Activated CD4-positive, alpha-beta memory T cell treated with anti-CD3 and anti-CD28 coated beads, Interleukin-2, amount 10 ng/mL, durations not matched to agents 7 days and 5 days (primary cell): ENCODE measurements at regions not wholly inside any gene's neighbourhood (a gene's known extent, or its start where the extent isn't known, plus 50 kb on each side); places are given as distances from the start of the nearest gene placed in this dataset.
"Not testable (repeated sequence)": the region's sequence is repeated elsewhere in the genome, so short reads cannot be mapped to it uniquely, and the experiment has no call there.

Experiments used
- CTCF ChIA-PET: fragments of 350-600 bp; sonication (Branson Sonifier 250); formaldehyde crosslinking; loops from one replicate; lab custom pipeline; 2021; ENCODE audit warnings: antibody characterized with exemption, inconsistent platforms; lab: Charles Lee
- POLR2A ChIA-PET: fragments of 350-600 bp; sonication (Branson Sonifier 250); formaldehyde crosslinking; loops from one replicate; lab custom pipeline; 2021; ENCODE audit warnings: antibody characterized with exemption; lab: Charles Lee
- DNase-seq: peaks from one replicate; pipeline ENCODE4 v3.0.0-alpha.2; 2020
- H3K27ac Mint-ChIP-seq: one replicate; pipeline ENCODE4 v1.8.0; 2021; ENCODE audit warnings: mild to moderate bottlenecking, mixed read lengths
- H3K27me3 Mint-ChIP-seq: one replicate; pipeline ENCODE4 v1.8.0; 2021; ENCODE audit warnings: mixed read lengths
- H3K36me3 Mint-ChIP-seq: one replicate; pipeline ENCODE4 v1.8.0; 2021; ENCODE audit warnings: low read depth, mixed read lengths
- H3K4me1 Mint-ChIP-seq: one replicate; pipeline ENCODE4 v1.8.0; 2021; ENCODE audit warnings: mixed read lengths
- H3K4me3 Mint-ChIP-seq: one replicate; pipeline ENCODE4 v1.8.0; 2021; ENCODE audit warnings: mild to moderate bottlenecking, mixed read lengths
- H3K9me3 Mint-ChIP-seq: one replicate; pipeline ENCODE4 v1.8.0; 2021; ENCODE audit warnings: mixed read lengths

DNA sequence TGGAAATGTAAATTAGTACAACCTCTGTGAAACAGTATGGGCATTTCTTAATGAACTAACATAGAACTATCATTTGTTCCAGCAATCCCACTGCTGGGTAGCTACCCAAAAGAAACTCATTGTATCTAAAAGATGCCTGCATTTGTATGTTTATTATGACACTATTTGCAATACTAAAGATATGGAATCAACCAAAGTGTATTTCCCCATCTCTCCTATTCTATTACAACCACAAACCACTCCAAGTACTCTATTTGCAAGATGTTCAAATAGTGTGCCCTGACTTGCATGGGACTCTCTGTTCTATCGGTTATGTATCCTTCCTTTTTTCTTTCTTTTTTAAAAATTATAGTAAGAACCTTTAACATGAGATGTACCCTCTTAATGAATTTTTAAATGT lies 845.2 kb downstream of the CDH11 start:
- no peak for DNase-seq
- Mint-ChIP-seq H3K4me3 (no peak overlapping the region), H3K27ac (no peak overlapping the region), H3K27me3 (no peaks in the 10 kb centered on the region), H3K4me1 (no peaks in the 10 kb centered on the region), H3K9me3 (peaks cover 13% of the 10 kb centered on the region), H3K36me3 (no peaks in the 10 kb centered on the region)
- POLR2A ChIA-PET = no interaction called here
- CTCF ChIA-PET = no interaction called here

DNA sequence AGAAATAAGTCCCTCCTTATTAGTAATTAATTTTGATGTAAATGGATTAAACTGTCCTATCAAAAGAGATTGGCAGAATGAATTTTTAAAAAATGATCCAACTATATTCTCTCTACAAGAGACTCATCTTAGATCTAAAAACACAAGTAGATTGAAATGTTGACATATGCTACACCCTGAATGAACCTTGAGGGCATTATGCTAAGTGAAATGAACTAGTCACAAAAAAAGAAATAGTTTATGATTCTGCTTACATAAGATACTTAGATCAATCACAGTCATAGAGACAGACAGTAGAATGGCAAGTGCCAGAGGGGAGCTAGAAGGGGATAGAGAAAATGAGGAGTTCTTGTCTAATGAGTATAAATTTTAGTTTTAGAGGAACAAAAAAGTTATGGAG lies 849.8 kb downstream of the CDH11 start:
- Mint-ChIP-seq H3K4me3 (no peak overlapping the region), H3K36me3 (no peaks in the 10 kb centered on the region), H3K27ac (no peak overlapping the region), H3K9me3 (peaks cover 9% of the 10 kb centered on the region), H3K4me1 (no peaks in the 10 kb centered on the region), H3K27me3 (no peaks in the 10 kb centered on the region)
- DNase-seq = no peak
- ChIA-PET CTCF (no interaction called here), POLR2A (no interaction called here)

DNA sequence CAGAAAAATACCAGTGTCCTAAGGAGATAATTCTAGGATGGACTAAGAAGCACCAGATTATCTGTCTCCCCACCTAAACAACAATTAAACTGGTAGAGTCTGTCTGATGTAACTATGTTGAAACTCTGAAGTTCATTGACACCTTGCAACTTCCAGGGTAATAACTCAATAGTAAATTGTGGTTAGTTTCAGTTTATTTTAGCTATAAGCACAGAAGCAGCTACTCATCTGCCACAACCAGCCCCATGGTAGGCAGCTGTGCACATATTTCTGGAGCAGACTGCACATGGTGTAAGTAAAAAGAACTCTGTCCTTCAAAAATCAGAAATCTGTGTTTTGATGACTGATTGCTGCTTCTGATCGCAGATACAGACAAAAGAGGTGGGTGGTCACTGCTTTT lies 852.1 kb downstream of the CDH11 start:
- Mint-ChIP-seq H3K4me3 (no peak overlapping the region), H3K36me3 (no peaks in the 10 kb centered on the region), H3K9me3 (peaks cover 6% of the 10 kb centered on the region), H3K27ac (no peak overlapping the region), H3K4me1 (no peaks in the 10 kb centered on the region), H3K27me3 (no peaks in the 10 kb centered on the region)
- POLR2A ChIA-PET = no interaction called here
- CTCF ChIA-PET = no interaction called here
- DNase-seq = no peak

DNA sequence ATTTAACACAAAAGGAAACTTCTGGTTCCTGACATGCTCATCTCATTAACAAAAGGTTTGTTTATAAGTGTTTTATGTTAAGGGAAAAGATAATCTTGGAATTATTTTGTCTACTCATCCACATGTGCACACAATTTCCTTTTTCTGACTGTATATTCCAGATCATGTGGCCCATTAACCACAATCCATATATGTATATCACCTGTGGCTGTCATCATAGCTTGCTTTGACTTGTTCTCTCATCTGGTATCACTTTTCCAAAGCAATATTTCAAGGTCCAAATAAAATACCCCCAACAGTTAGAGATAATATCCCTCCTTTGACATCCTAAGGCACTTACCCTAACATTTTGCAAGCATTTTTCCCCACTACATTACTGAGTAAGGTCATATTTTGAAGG lies 856.1 kb downstream of the CDH11 start:
- Mint-ChIP-seq H3K9me3 (peaks cover 13% of the 10 kb centered on the region), H3K36me3 (no peaks in the 10 kb centered on the region), H3K4me1 (no peaks in the 10 kb centered on the region), H3K27ac (no peak overlapping the region), H3K27me3 (no peaks in the 10 kb centered on the region), H3K4me3 (no peak overlapping the region)
- no peak for DNase-seq
- CTCF ChIA-PET = no interaction called here
- POLR2A ChIA-PET = no interaction called here

DNA sequence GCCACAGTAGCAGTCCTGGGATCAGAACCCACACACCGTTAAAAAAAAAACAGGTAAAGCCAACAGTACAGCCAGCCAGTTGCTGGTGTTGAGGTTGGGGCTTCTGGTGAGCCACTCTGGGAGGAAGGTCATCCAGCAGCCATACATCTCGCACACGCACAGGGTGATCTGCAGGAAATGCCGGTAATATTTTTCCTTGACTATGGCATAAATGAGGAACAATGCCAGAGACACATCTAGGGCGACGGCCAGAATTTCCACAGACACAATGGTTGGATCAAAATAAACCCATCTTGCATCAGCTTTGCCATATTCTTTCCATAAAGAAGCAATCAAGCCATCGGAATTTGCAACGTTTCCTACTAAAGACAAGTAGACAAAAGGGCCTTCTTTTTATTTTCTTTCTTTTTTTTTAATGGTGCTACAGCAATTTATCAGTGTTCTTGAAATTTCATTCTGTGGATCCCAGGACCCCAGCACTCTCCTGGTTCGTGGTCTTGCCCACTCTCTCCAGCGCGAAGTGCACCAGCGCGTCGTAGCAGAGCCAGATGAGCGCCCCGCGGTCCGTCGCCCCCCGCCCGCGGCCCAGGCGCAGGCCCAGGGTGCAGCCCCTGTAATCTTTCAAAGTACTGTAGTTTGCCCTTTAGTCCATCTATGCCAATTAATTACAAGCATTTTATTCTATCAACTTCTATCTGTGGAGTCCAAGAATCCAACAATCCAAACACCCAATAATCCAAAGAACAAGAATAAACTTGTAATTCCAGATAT lies 861.0 kb downstream of the CDH11 start:
- H3K9me3 Mint-ChIP-seq = peaks cover 20% of the 10 kb centered on the region
- H3K27ac Mint-ChIP-seq, H3K27me3 Mint-ChIP-seq, CTCF ChIA-PET, POLR2A ChIA-PET, DNase-seq, H3K36me3 Mint-ChIP-seq, H3K4me1 Mint-ChIP-seq, H3K4me3 Mint-ChIP-seq: not testable (repeated sequence)

- no peak overlapping the region for H3K27ac Mint-ChIP-seq
- no peak overlapping the region for H3K4me3 Mint-ChIP-seq
- peaks cover 15% of the 10 kb centered on the region for H3K9me3 Mint-ChIP-seq
- H3K4me1 Mint-ChIP-seq = no peaks in the 10 kb centered on the region
- CTCF ChIA-PET = no interaction called here
- H3K27me3 Mint-ChIP-seq = no peaks in the 10 kb centered on the region
- DNase-seq = no peak
- H3K36me3 Mint-ChIP-seq = no peaks in the 10 kb centered on the region
- POLR2A ChIA-PET = no interaction called here
These were observed 867.2 kb downstream of the CDH11 start for GRCh38 chr16:64254443-64255367.

DNA sequence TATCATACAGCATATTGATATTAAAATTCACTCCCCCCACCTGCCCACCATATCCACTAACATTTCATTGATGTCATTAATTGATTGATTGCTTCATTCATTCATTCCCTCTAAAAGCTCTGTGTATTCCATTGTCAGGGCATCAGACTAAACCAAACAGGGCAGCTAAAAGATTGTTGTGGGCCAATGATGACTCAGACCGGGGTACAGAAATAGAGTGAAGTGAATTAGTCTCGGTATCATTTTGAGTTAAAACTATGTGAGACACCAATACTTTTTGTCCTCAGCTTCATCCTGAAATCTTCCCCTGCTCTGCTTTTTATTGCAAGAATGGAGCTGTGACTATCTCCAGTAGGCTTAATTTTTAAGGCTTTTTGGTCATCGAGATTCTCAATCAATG lies 868.3 kb downstream of the CDH11 start:
- ChIA-PET POLR2A (no interaction called here), CTCF (no interaction called here)
- H3K36me3 Mint-ChIP-seq = no peaks in the 10 kb centered on the region
- H3K4me3 Mint-ChIP-seq = no peak overlapping the region
- no peak overlapping the region for H3K27ac Mint-ChIP-seq
- peaks cover 13% of the 10 kb centered on the region for H3K9me3 Mint-ChIP-seq
- no peaks in the 10 kb centered on the region for H3K27me3 Mint-ChIP-seq
- DNase-seq = no peak
- H3K4me1 Mint-ChIP-seq = no peaks in the 10 kb centered on the region

DNA sequence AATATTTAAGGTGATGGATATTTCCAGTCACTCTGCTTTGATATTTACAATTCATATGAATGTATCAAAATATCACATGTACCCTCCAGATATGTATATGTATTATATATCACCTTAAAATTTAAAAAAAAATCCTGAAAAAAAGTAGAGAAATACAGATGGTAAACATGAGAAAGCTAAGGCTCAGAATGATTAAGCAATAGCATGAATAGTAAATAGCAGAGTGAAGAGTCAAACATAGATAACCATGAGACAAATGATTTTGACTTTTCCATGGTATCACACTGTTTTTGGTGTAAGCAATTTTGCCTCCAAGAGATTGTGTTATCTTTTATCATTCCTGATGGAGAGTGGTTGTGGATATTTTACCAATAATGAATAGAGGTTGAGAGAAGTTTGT lies 868.8 kb downstream of the CDH11 start:
- H3K9me3 Mint-ChIP-seq = peaks cover 13% of the 10 kb centered on the region
- CTCF ChIA-PET = no interaction called here
- POLR2A ChIA-PET = no interaction called here
- H3K36me3 Mint-ChIP-seq = no peaks in the 10 kb centered on the region
- H3K27ac Mint-ChIP-seq = no peak overlapping the region
- H3K4me1 Mint-ChIP-seq = no peaks in the 10 kb centered on the region
- DNase-seq = no peak
- no peak overlapping the region for H3K4me3 Mint-ChIP-seq
- no peaks in the 10 kb centered on the region for H3K27me3 Mint-ChIP-seq

DNA sequence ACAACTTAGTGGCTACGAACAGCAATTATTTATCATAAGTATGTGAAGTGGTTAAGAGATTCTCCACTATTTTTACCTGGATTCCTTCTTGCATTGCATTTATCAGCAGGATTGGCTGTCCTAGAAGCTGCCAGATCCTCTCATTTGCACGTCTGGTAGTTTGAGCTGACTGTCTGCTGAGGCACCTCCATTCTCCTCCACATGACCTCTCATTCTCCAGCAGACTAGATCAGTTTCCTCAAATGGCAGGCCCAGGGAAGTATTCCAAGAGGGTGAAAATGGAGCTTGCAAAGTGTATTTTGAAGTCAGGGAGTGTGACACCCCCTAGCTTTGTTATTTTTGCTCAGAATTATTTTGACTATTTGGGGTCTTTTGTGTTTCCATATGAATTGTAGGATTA lies 870.1 kb downstream of the CDH11 start:
- ChIA-PET CTCF (no interaction called here), POLR2A (no interaction called here)
- no peak overlapping the region for H3K4me3 Mint-ChIP-seq
- DNase-seq = no peak
- H3K27me3 Mint-ChIP-seq = no peaks in the 10 kb centered on the region
- H3K27ac Mint-ChIP-seq = no peak overlapping the region
- peaks cover 6% of the 10 kb centered on the region for H3K9me3 Mint-ChIP-seq
- no peaks in the 10 kb centered on the region for H3K4me1 Mint-ChIP-seq
- no peaks in the 10 kb centered on the region for H3K36me3 Mint-ChIP-seq

- no peaks in the 10 kb centered on the region for H3K4me1 Mint-ChIP-seq
- DNase-seq = no peak
- CTCF ChIA-PET = no interaction called here
- no peaks in the 10 kb centered on the region for H3K27me3 Mint-ChIP-seq
- peaks cover 5% of the 10 kb centered on the region for H3K9me3 Mint-ChIP-seq
- POLR2A ChIA-PET = no interaction called here
- H3K36me3 Mint-ChIP-seq = no peaks in the 10 kb centered on the region
- H3K4me3 Mint-ChIP-seq = no peak overlapping the region
- H3K27ac Mint-ChIP-seq = no peak overlapping the region
These were observed 871.0 kb downstream of the CDH11 start for GRCh38 chr16:64250866-64251265.

DNA sequence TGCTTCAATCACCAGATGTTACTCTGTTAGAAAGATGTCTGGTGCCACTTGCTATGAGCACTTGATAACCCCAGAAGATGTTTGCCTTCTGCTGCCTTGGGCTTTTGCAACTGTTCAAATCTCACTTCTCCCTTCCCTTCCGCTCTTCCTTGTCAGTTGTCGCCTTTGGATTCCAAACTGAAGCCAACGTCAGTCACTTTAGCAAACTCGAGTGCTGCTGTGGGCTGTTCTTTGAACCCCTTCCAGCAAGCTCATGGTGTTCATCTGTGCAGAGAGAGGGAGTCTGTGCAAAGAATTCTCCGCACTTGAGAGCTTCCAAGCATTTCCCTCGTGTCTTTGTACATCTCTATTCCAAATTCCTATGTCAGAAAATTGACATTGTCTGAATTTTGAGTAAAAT lies 879.4 kb downstream of the CDH11 start:
- Mint-ChIP-seq H3K4me1 (no peaks in the 10 kb centered on the region), H3K27ac (no peak overlapping the region), H3K36me3 (no peaks in the 10 kb centered on the region), H3K9me3 (peaks cover 30% of the 10 kb centered on the region), H3K4me3 (no peak overlapping the region), H3K27me3 (no peaks in the 10 kb centered on the region)
- CTCF ChIA-PET = no interaction called here
- no peak for DNase-seq
- POLR2A ChIA-PET = no interaction called here

DNA sequence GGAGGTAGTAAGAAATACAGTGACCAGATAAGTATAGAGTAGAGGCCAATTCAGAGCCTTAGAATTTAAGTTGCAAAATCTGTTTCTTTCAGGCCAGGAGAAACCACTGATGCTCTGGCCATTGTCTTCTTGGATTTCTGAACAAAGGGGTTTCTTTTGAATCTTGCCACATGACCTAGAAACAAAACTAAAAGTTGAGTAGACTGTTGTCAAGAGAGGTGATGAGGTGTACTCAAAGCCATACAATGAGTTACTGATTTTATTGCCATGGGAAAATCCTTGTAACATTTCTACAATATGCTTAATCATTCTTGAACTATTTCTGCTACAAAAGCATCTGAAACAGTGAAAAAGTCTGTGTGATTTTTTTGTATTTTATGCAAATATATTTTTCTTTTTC lies 881.3 kb downstream of the CDH11 start:
- ChIA-PET POLR2A (no interaction called here), CTCF (no interaction called here)
- Mint-ChIP-seq H3K4me1 (no peaks in the 10 kb centered on the region), H3K36me3 (no peaks in the 10 kb centered on the region), H3K4me3 (no peak overlapping the region), H3K27me3 (no peaks in the 10 kb centered on the region), H3K27ac (no peak overlapping the region), H3K9me3 (peaks cover 28% of the 10 kb centered on the region)
- DNase-seq = no peak

DNA sequence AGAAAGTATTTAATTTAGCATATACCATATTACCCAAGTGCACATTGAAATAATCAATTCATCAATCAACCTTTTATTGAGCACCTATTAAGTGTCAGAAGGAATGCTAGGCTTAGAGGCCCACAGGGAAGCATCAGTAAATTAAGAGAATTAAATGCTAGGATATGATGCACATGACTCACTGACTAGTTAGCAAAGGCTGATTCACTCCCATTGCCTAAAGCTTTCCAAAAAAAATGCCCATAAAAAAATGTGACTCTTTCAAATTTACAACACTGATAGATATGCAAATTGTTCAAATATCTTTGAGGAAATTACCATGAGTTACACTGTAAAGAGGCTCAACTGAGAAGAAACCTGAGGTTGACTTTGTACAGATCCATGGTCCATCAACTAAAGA lies 883.3 kb downstream of the CDH11 start:
- DNase-seq = no peak
- H3K4me3 Mint-ChIP-seq = no peak overlapping the region
- peaks cover 16% of the 10 kb centered on the region for H3K9me3 Mint-ChIP-seq
- no peaks in the 10 kb centered on the region for H3K36me3 Mint-ChIP-seq
- H3K4me1 Mint-ChIP-seq = no peaks in the 10 kb centered on the region
- H3K27me3 Mint-ChIP-seq = no peaks in the 10 kb centered on the region
- ChIA-PET POLR2A (no interaction called here), CTCF (no interaction called here)
- no peak overlapping the region for H3K27ac Mint-ChIP-seq

- DNase-seq = no peak
- Mint-ChIP-seq H3K36me3 (no peaks in the 10 kb centered on the region), H3K4me1 (no peaks in the 10 kb centered on the region), H3K27ac (no peak overlapping the region), H3K9me3 (peaks cover 11% of the 10 kb centered on the region), H3K27me3 (no peaks in the 10 kb centered on the region), H3K4me3 (no peak overlapping the region)
- CTCF ChIA-PET = no interaction called here
- POLR2A ChIA-PET = no interaction called here
These were observed 885.5 kb downstream of the CDH11 start for GRCh38 chr16:64236316-64236715.
